Stimulated activated naive CD8-positive, alpha-beta T cell treated with anti-CD3 and anti-CD28 coated beads, Interleukin-15, amount 100 ng/mL, for 72 hours (primary cell): ENCODE measurements at regions not wholly inside any gene's neighbourhood (a gene's known extent, or its start where the extent isn't known, plus 50 kb on each side); places are given as distances from the start of the nearest gene placed in this dataset.

Source experiments
- ATAC-seq: fragments of 150-1000 bp; cut with Tn5 transposase; 2 replicates; pipeline ENCODE4 v1.10.0; 2021; ENCODE audit warnings: mild to moderate bottlenecking, moderate library complexity
- DNase-seq, 2 donors: peaks; one replicate each; pipeline ENCODE4 v3.0.0; 2021 to 2022
- H3K27ac Mint-ChIP-seq, 2 donors: one replicate each; pipeline ENCODE4 v1.8.0; 2022; ENCODE audit warnings: mild to moderate bottlenecking in 2 of 2, mixed read lengths in 2 of 2, moderate library complexity in 2 of 2
- H3K27me3 Mint-ChIP-seq: one replicate; pipeline ENCODE4 v1.8.0; 2022; ENCODE audit warnings: mixed read lengths
- H3K4me1 Mint-ChIP-seq: one replicate; pipeline ENCODE4 v1.8.0; 2022; ENCODE audit warnings: mild to moderate bottlenecking, mixed read lengths
- H3K4me3 Mint-ChIP-seq, 2 donors: one replicate each; pipeline ENCODE4 v1.8.0; 2022; ENCODE audit warnings: mild to moderate bottlenecking in 2 of 2, mixed read lengths in 2 of 2, moderate library complexity in 1 of 2
- H3K9me3 Mint-ChIP-seq, 2 donors: one replicate each; pipeline ENCODE4 v1.8.0; 2022; ENCODE audit warnings: mixed read lengths in 2 of 2

DNA sequence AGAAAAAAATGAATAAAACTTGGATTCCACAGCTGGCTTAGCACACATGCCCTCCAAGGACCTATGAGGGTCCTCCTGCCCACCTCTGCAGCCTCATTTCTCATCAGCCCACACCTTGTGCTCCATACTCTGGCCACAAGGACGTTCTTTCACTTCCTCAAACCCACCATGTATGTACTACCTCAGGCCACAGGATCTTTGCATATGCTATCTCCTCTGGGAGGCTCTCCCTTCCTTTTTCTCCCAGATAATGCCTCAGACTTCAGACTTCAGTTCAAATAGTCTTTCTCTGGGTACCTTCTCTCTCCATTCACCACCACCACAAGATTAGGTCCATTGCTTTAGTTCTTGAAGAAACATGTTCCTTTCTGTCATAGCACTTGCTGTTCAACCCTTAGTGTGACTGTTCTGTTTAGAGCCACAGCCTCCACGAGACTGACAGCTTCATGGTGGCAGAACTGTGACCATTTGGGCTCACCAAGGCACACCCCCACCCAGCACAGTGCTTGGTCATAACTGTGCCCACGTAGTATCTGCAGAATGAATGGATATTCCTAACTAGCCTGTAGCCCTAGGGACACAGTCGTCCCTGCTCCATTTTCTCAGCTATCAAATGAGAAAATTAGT lies 146.7 kb upstream of the LRFN2 start:
- H3K27me3 Mint-ChIP-seq: peaks cover 17% of the 10 kb centered on the region

DNA sequence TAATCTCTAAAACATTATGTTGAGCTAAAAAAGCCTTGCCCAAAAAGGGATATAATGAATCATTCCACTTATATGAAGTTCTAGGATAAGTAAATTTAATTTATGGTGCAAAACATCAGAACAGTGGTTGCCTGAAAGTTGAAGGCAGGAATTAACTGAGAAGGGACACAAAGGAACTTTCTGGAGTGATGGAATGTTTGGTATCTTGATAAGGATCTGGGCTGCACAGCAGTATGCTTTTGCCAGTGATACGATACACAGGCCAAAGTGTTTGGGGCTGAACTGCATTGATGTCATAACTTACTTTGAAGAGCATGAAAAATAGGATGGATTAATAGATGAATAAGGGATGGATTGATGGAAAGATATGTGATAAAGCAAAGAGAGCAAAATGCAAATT lies 146.1 kb upstream of the LRFN2 start:
- ATAC-seq (no peak), DNase-seq (no peak)
- H3K9me3 Mint-ChIP-seq: no peaks in the 10 kb centered on the region
- H3K27ac Mint-ChIP-seq: no peak overlapping the region
- H3K27me3 Mint-ChIP-seq: peaks cover 13% of the 10 kb centered on the region
- H3K4me3 Mint-ChIP-seq: no peak overlapping the region
- H3K4me1 Mint-ChIP-seq: no peaks in the 10 kb centered on the region

More for the DNA sequence above, 146.7 kb upstream of the LRFN2 start:
- DNase-seq (no peak), ATAC-seq (no peak)
- H3K9me3 Mint-ChIP-seq: no peaks in the 10 kb centered on the region
- no peak overlapping the region for H3K27ac Mint-ChIP-seq
- no peaks in the 10 kb centered on the region for H3K4me1 Mint-ChIP-seq
- H3K4me3 Mint-ChIP-seq: no peak overlapping the region

DNA sequence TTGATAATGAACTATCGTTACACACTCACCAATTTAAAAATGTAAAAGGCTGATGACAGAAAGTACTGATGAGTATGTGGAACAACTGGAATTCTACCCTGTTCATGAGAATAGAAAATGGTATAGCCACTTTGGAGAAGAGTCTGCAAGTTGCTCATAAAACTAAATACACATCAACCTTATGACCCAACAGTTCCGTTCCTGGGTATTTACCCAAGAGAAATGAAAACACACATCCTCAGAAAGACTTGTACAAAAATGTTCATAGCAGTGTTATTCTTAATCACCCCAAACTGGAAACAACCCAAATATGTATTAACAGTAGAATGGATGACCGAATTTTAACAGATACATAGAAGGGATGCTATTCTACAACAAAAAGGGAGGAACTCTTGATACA lies 145.7 kb upstream of the LRFN2 start:
- no peak overlapping the region for H3K4me3 Mint-ChIP-seq
- peaks cover 10% of the 10 kb centered on the region for H3K27me3 Mint-ChIP-seq
- DNase-seq (no peak), ATAC-seq (no peak)
- no peak overlapping the region for H3K27ac Mint-ChIP-seq
- no peaks in the 10 kb centered on the region for H3K4me1 Mint-ChIP-seq
- no peaks in the 10 kb centered on the region for H3K9me3 Mint-ChIP-seq

DNA sequence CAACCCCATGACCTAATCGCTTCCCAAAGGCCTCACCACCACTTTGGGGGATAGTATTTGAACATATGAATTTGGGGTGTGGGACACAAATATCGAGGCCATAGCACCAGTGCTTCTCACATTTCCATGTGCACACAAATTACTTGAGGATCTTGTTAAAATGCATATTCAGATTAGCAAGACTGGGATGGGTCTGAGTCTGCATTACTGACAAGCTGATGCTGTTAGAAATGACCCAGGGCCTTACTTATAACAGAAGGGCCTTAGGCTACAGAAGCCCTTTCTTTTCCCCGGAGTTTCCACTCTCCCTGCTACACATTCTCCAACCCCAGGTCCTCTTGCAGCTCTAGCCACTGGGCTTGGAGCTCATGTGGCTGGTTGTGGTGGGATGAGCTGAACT lies 141.5 kb upstream of the LRFN2 start:
- peaks cover 3% of the 10 kb centered on the region for H3K27me3 Mint-ChIP-seq
- no peak overlapping the region for H3K27ac Mint-ChIP-seq
- no peak for ATAC-seq
- no peaks in the 10 kb centered on the region for H3K4me1 Mint-ChIP-seq
- no peak for DNase-seq
- no peak overlapping the region for H3K4me3 Mint-ChIP-seq
- H3K9me3 Mint-ChIP-seq: no peaks in the 10 kb centered on the region

DNA sequence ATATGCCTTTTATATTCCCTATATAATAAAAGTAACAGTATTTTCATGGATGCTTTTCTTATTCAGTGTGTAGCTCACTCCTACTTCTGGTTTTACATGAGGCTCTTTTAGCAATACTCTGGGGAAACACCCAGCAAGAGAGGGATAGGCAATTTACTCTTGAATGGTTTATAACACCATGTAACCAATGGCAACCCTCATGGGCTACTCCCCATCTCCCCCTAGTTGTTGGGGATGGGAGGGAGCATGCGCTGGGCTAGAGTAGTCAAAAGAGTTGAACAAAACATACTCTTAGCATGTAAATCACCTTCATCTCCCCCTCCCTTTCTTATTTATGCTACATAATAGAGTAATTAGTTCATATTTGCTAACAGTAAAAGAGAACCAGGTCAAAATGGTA lies 140.1 kb upstream of the LRFN2 start:
- Mint-ChIP-seq H3K9me3 (no peaks in the 10 kb centered on the region), H3K4me1 (no peaks in the 10 kb centered on the region), H3K4me3 (no peak overlapping the region), H3K27ac (no peak overlapping the region), H3K27me3 (no peaks in the 10 kb centered on the region)
- ATAC-seq (no peak), DNase-seq (no peak)

DNA sequence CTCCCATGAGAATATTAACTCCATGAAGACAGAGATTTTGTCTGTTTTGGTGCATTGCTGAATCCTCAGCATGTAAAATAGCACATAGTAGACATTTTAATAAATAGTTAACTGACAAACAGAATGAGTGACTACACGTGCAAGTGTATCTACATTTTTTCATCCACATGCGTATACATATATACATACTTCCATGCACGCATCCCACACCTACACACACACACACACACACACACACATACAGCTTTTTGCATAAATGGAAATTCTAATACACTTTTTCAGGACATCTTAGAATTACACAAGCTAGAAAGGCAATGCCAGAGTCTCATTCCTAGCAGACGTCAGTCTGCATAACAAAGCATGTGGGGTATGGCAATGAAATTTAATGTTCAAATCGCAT lies 139.7 kb upstream of the LRFN2 start:
- H3K27me3 Mint-ChIP-seq: no peaks in the 10 kb centered on the region
- H3K4me1 Mint-ChIP-seq: no peaks in the 10 kb centered on the region
- H3K27ac Mint-ChIP-seq: no peak overlapping the region
- DNase-seq (no peak), ATAC-seq (no peak)
- no peaks in the 10 kb centered on the region for H3K9me3 Mint-ChIP-seq
- no peak overlapping the region for H3K4me3 Mint-ChIP-seq

DNA sequence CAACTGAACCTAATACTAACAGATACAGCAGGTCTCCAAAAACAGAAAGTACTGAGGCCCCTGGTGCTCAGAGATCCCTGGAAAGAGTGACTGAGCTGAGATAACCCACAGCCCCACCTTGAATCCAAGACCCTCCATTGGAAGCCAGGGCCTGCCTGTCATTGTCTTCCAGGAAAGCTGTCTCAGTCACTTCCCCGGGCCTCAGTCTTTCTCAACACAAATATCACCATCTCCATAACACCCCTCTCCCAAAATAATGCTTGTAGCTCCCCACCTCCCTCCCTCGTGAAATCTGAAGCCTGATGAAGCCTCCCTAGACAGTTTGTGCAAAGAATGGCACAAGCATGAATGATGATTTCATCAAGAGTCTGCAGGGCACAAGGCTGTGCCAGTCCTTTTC lies 138.2 kb upstream of the LRFN2 start:
- no peaks in the 10 kb centered on the region for H3K27me3 Mint-ChIP-seq
- peak overlapping the region in 1 of 2 donors; percentile 77 for H3K27ac Mint-ChIP-seq
- ATAC-seq (no peak), DNase-seq (no peak)
- H3K9me3 Mint-ChIP-seq: no peaks in the 10 kb centered on the region
- H3K4me3 Mint-ChIP-seq: no peak overlapping the region
- peaks cover 5% of the 10 kb centered on the region for H3K4me1 Mint-ChIP-seq

DNA sequence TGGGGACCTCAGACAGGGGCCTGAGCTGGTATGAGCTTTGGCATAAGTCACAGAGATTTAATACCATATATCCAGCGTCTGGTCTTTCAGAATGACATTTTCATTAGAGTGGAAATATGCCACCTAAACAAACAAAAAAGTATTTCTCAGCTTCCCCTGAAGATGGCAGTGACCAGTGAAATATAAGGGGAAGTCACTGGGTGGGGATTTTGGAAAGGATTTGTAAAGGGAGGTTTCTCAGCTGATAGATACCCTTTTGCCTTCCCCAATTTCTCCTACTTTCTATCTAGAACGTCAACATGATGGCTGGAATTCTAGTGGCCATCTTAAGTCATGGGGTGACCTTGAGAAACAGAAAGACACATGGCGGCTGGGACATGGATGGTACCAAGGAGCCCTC lies 137.7 kb upstream of the LRFN2 start:
- H3K9me3 Mint-ChIP-seq: no peaks in the 10 kb centered on the region
- no peak overlapping the region for H3K27ac Mint-ChIP-seq
- no peaks in the 10 kb centered on the region for H3K27me3 Mint-ChIP-seq

DNA sequence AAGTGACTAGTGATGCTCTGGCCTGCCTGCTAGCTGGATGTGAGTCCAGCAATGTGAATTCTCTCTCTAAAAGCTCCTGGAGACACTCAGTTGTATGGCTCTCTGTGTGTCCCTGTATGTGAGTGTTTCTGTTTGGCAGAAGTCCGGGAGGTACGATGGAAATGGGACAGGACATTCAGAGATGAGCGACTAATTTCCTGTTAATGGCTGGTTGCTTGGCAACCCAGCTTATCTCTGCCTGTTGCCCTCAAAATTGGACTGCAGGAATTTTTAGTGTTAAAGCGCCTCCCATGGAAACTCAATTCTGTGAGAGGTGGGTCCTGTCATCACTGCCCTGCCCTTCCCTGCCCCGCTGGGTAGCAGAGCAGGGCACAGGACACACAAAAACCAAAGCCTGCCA lies 136.8 kb upstream of the LRFN2 start:
- DNase-seq: no peak

More for the DNA sequence above, 137.7 kb upstream of the LRFN2 start:
- no peak for ATAC-seq
- H3K4me1 Mint-ChIP-seq: peaks cover 10% of the 10 kb centered on the region
- DNase-seq: no peak
- no peak overlapping the region for H3K4me3 Mint-ChIP-seq

DNA sequence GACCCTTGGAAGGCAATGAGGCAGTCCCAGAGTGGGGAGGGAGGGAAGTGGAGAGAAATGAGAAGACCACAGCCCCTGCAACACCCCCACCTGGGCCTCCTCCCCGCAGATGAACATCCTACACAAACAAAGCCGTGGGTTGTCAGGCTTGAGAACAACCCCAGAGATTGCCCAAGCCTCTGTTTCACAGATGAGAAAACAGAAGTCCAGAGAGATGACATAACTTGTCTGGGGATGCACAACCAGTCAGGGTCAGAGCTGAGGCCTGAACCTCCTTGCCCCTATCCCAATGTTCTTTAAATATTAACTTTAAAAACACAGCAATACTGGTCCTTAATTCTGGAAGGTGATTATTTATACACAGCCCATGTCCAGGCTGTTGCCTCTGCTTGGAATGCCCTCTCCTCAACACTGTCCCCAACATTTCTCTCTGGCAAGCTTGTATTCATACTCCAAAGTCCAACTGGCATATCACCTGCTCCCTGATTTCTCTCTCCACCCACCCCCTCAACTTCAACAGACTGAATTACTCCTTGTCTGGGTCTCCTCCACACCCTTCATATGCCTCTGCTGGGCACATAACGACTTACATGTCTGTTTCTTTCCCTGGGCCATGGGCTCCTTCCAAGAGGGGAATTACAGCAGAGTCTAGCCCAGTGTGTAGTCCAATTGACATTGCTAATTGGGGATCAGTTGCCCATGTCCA lies 135.5 kb upstream of the LRFN2 start:
- Mint-ChIP-seq H3K9me3 (no peaks in the 10 kb centered on the region), H3K27me3 (no peaks in the 10 kb centered on the region), H3K27ac (peak overlapping the region; percentile 51 to 67), H3K4me3 (no peak overlapping the region), H3K4me1 (peaks cover 20% of the 10 kb centered on the region)
- ATAC-seq (no peak), DNase-seq (no peak)

More for the DNA sequence above, 136.8 kb upstream of the LRFN2 start:
- ATAC-seq: no peak
- Mint-ChIP-seq H3K4me3 (no peak overlapping the region), H3K27me3 (no peaks in the 10 kb centered on the region), H3K27ac (no peak overlapping the region), H3K9me3 (no peaks in the 10 kb centered on the region), H3K4me1 (peaks cover 19% of the 10 kb centered on the region)

DNA sequence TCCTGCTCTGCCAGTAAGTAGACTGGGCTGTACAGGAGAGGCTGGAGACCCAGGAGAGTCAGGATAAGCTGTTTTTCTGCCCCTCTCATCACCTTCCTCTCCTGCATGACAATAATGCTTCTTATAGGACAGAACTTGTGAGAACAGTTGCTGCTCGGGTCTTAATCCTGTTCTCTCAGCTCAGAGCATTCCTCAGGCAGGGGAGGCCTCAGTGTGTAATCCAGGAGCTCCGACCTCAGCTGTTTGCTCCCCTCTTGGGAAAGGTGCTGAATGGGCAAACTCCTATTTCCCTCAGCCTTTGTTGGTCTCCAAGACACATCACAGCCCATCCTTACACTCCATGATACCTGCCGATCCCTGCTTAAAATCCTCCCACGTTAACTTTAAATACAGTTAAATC lies 134.9 kb upstream of the LRFN2 start:
- DNase-seq (no peak), ATAC-seq (no peak)
- Mint-ChIP-seq H3K4me3 (no peak overlapping the region), H3K9me3 (no peaks in the 10 kb centered on the region), H3K4me1 (peaks cover 20% of the 10 kb centered on the region), H3K27ac (peak overlapping the region; percentile 51 to 67), H3K27me3 (no peaks in the 10 kb centered on the region)

DNA sequence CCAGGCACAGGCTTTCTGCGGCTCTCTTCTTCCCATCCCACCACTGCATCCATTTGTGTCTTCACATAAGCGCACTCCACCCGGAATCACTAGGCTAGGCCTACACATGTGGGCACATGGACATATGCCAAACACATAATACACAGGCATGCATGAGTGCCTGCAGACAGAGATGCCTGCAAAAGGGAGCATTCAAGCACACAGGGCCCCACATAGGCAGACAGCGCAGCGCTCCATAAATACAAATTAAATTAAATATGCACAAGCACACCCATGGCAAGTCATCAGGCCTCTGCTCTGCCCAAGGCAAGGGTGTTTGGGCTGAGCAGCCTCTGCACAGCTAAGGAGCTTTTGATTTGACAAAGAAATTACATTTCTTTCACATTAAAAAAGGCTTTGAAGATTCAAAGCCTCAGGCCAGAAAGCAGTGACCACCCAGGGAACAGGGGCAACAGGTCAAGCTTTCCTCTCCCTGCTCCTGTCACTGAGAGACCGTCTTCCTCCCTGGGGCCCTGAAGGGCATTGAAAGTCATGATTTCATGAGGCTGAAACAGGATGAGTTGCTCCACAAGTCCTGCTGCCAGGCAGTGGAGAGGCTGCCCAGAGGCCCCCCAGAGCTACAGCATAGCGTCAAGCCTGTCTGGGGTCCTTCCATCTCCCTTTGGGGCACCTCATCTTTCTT lies 134.2 kb upstream of the LRFN2 start:
- no peak for ATAC-seq
- Mint-ChIP-seq H3K4me1 (peaks cover 20% of the 10 kb centered on the region), H3K9me3 (no peaks in the 10 kb centered on the region), H3K27ac (no peak overlapping the region), H3K4me3 (no peak overlapping the region), H3K27me3 (no peaks in the 10 kb centered on the region)
- no peak for DNase-seq

DNA sequence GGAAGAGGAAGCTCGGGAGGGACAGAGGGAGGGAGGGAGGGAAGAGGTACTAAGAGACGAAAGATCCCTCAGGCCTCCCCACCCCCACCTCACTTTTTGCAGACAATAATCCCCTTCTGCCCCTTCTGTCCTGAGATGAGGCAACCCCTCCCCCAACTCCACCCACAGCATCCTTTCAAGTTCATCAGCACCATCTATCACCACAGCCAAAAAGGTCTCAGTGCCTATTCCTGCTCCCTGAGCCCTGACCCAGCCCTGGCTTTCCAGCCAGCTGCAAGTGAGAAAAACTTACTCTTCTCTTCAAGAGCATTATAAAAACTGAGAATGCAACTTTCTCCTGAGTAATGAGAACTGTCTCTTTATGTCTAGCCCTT lies 133.2 kb upstream of the LRFN2 start:
- no peak for ATAC-seq
- no peak overlapping the region for H3K4me3 Mint-ChIP-seq
- no peak for DNase-seq
- H3K9me3 Mint-ChIP-seq: no peaks in the 10 kb centered on the region
- H3K27ac Mint-ChIP-seq: peak overlapping the region in 1 of 2 donors; percentile 84
- peaks cover 7% of the 10 kb centered on the region for H3K27me3 Mint-ChIP-seq
- H3K4me1 Mint-ChIP-seq: peaks cover 20% of the 10 kb centered on the region

DNA sequence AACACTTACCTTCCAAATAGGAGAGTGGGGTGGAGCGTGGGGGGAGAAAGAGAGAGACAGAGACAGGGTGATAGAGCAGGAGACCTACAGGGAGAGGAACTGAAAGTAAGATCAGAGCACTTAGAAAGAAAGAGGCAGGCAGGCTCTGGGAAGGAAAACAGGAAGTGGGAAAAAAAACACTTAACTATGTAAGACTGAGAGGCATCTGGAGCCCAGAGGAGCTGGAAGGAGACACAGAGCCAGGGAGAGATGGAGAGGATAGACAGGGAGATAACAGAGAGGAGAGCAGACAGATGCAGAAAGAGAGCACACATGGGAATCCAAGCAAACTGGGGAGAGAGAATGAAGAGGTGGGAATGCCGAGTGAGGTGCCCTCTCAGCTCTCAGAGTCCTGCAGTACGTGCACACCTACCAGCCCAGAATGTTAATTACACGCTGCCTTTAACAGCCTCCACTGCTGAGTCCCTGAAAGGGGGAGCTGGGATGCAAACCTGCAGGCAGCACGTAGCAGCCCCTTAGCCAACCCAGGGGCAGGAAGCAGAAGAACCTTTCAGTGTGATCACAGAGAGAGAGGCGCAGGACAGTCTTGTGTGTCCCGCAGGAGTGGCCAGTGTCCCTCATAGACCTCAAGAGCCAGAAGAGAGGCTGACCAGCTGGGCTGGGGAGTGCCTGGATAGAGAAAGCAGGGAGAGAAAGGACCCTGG lies 132.7 kb upstream of the LRFN2 start:
- H3K27ac Mint-ChIP-seq: peak overlapping the region; percentile 13 to 84
- H3K9me3 Mint-ChIP-seq: no peaks in the 10 kb centered on the region
- DNase-seq: no peak
- ATAC-seq: no peak
- H3K4me3 Mint-ChIP-seq: peak overlapping the region in 1 of 2 donors; percentile 45
- peaks cover 20% of the 10 kb centered on the region for H3K4me1 Mint-ChIP-seq
- H3K27me3 Mint-ChIP-seq: peaks cover 10% of the 10 kb centered on the region

DNA sequence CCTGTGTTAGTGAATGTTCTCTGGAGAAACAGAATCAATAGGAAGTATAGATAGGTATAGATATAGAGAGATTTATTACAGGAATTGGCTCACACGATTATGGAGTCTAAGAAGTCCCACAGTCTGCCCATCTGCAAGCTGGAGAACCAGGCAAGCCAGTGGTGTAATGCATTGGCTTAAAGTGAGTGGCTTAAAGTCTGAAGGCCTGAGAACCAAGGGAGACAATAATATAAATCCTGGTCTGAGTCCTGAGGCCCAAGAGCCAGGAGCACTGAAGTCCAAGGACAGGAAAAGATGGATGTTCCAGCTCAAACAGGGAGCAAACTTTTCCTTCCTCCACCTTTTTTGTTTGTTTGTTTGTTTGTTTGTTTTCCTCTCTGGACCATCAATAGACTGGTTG lies 131.2 kb upstream of the LRFN2 start:
- Mint-ChIP-seq H3K4me1 (peaks cover 20% of the 10 kb centered on the region), H3K9me3 (no peaks in the 10 kb centered on the region), H3K27me3 (peaks cover 10% of the 10 kb centered on the region), H3K4me3 (no peak overlapping the region), H3K27ac (no peak overlapping the region)
- no peak for ATAC-seq
- DNase-seq: no peak
